Transverse colon (tissue), 4 donors: ENCODE measurements at regions not wholly inside any gene's neighbourhood (a gene's known extent, or its start where the extent isn't known, plus 50 kb on each side); places are given as distances from the start of the nearest gene placed in this dataset.

ENCODE experiments used
- DNase-seq: peaks from one replicate; pipeline ENCODE4 v3.0.0-alpha.2; 2019
- H3K27ac ChIP-seq, 4 donors: fragments of 200-600 bp; sonication (generic); 2 replicates each; pipeline ENCODE4 v1.5.1; 2016 to 2018; ENCODE audit warnings: inconsistent platforms in 4 of 4
- H3K27me3 ChIP-seq: fragments of 200-600 bp; sonication (generic); 2 replicates; pipeline ENCODE4 v1.5.1; 2017; ENCODE audit warnings: inconsistent platforms
- H3K36me3 ChIP-seq, 4 donors: fragments of 200-600 bp; sonication (generic); 2 replicates each; pipeline ENCODE4 v1.5.1; 2017 to 2019; ENCODE audit warnings: inconsistent platforms in 4 of 4
- H3K4me1 ChIP-seq, 4 donors: fragments of 200-600 bp; sonication (generic); 2 replicates each; pipeline ENCODE4 v1.5.1; 2017 to 2020; ENCODE audit warnings: inconsistent platforms in 4 of 4
- H3K4me3 ChIP-seq, 4 donors: fragments of 200-600 bp; sonication (generic); 1 replicate in 1 of 4; 2 replicates in 3 of 4; pipeline versions ENCODE4 v1.5.1 to v1.6.1; 2017 to 2019; ENCODE audit warnings: inconsistent platforms in 4 of 4
- H3K9me3 ChIP-seq, 2 donors: fragments of 200-600 bp; sonication (generic); 2 replicates each; pipeline ENCODE4 v1.5.1; 2017 to 2019; ENCODE audit warnings: inconsistent platforms in 2 of 2
- EP300 ChIP-seq: sonication (generic); formaldehyde crosslinking; IDR thresholded peaks from one replicate; pipeline ENCODE4 v1.6.1; 2017; ENCODE audit warnings: antibody characterized with exemption, low read depth
- POLR2A ChIP-seq: fragments of 450-650 bp; IDR thresholded peaks from one replicate; pipeline ENCODE4 v1.6.1; 2016; ENCODE audit warnings: antibody characterized with exemption, mild to moderate bottlenecking, moderate library complexity
- POLR2AphosphoS5 ChIP-seq, 3 donors: sonication (generic); formaldehyde crosslinking; IDR thresholded peaks; one replicate each; pipeline ENCODE4 v1.6.1; 2016; ENCODE audit warnings: antibody characterized with exemption in 3 of 3
- WGBS, 2 donors: methylation state at CpG; one replicate each; pipeline ENCODE4 v1.1.5; 2018; ENCODE audit warnings: low coverage in 1 of 2; 5-methylcytosine and 5-hydroxymethylcytosine counted together
- in situ Hi-C, 4 donors: fragments of 200-750 bp; cut with MboI; loops; one replicate each; pipeline versions ENCODE4 v1.15.0 to v1.15.1; 2017; ENCODE audit warnings: low sequenced_read_pairs in 3 of 4, low pct_ligation_motif_present in 1 of 4, low pct_unique_long_range_greater_than_20kb in 1 of 4
- intact Hi-C: fragments of 100-400 bp; cut with DNase I; formaldehyde crosslinking; loops from one replicate; pipeline ENCODE4 v1.15.1; 2023; ENCODE audit warnings: low total_unique reads
- TF ChIP-seq, protein P1 (sequence below), 5 experiments: fragments of 200-600 bp in 3 of 5; fragments of 450-650 bp in 2 of 5; sonication (generic) in 3 of 5; IDR thresholded peaks; 1 replicate in 2 of 5; 2 replicates in 3 of 5; pipeline ENCODE4 v1.5.1; 2016 to 2017; ENCODE audit warnings: antibody characterized with exemption in 5 of 5, inconsistent platforms in 3 of 5, mild to moderate bottlenecking in 2 of 5, moderate library complexity in 1 of 5

GRCh38 chr1:200266871-200267270 is 143.0 kb downstream of the ZNF281 start:
- no peaks in the 10 kb centered on the region for H3K4me1 ChIP-seq
- intact Hi-C loops (no loop called here), in situ Hi-C loops (no loop called here)
- no peak for TF ChIP-seq POLR2AphosphoS5 (IDR thresholded peaks at IDR 0.05)
- TF ChIP-seq POLR2A = no peak
- TF ChIP-seq EP300 = no peak
- TF ChIP-seq, protein P1, sequence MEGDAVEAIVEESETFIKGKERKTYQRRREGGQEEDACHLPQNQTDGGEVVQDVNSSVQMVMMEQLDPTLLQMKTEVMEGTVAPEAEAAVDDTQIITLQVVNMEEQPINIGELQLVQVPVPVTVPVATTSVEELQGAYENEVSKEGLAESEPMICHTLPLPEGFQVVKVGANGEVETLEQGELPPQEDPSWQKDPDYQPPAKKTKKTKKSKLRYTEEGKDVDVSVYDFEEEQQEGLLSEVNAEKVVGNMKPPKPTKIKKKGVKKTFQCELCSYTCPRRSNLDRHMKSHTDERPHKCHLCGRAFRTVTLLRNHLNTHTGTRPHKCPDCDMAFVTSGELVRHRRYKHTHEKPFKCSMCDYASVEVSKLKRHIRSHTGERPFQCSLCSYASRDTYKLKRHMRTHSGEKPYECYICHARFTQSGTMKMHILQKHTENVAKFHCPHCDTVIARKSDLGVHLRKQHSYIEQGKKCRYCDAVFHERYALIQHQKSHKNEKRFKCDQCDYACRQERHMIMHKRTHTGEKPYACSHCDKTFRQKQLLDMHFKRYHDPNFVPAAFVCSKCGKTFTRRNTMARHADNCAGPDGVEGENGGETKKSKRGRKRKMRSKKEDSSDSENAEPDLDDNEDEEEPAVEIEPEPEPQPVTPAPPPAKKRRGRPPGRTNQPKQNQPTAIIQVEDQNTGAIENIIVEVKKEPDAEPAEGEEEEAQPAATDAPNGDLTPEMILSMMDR (IDR thresholded peaks at IDR 0.05) = no peak
- no peak overlapping the region for H3K4me3 ChIP-seq
- H3K9me3 ChIP-seq = no peaks in the 10 kb centered on the region
- H3K27ac ChIP-seq = no peak overlapping the region
- H3K27me3 ChIP-seq = no peaks in the 10 kb centered on the region
- no peaks in the 10 kb centered on the region for H3K36me3 ChIP-seq
- no peak for DNase-seq
- WGBS, 2 donors = 76 to 85% methylated on average over 3 of the region's 3 CpGs

DNA sequence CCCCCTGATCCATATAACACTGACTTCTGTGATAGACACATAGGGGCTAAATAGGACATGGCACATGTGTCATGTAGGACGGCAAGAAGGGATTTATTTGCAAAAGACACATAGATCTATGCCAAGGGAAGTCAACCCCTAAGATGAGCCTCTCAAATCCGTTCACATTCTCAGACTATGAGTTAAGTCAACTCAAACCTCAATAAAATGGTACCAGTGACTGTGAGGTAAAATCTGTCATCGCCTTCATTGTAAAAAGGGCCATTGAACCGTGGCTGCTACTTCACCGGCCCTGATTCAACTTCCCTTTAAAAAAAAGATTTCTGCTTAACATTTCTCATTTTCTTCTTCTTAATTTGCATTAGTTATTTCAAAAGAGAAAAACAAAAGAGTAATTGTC is 144.0 kb downstream of the ZNF281 start:
- no peaks in the 10 kb centered on the region for H3K36me3 ChIP-seq
- no peaks in the 10 kb centered on the region for H3K4me1 ChIP-seq
- in situ Hi-C loops = no loop called here
- H3K9me3 ChIP-seq = no peaks in the 10 kb centered on the region
- TF ChIP-seq, protein P1 (IDR thresholded peaks at IDR 0.05) = no peak
- TF ChIP-seq POLR2A = no peak
- TF ChIP-seq POLR2AphosphoS5 (IDR thresholded peaks at IDR 0.05) = no peak
- TF ChIP-seq EP300 = no peak
- no peaks in the 10 kb centered on the region for H3K27me3 ChIP-seq
- WGBS, 2 donors = 87 to 98% methylated on average over 5 of the region's 5 CpGs
- no peak for DNase-seq
- intact Hi-C loops = no loop called here
- no peak overlapping the region for H3K27ac ChIP-seq
- no peak overlapping the region for H3K4me3 ChIP-seq

- WGBS, 2 donors = 88 to 93% methylated on average over 1 of the region's 1 CpG
- Histone ChIP-seq H3K9me3 (no peaks in the 10 kb centered on the region), H3K27me3 (no peaks in the 10 kb centered on the region), H3K36me3 (no peaks in the 10 kb centered on the region), H3K4me3 (no peak overlapping the region), H3K4me1 (no peaks in the 10 kb centered on the region), H3K27ac (no peak overlapping the region)
- no peak for DNase-seq
- in situ Hi-C loops = no loop called here
- intact Hi-C loops = no loop called here
- no peak for TF ChIP-seq POLR2A
- no peak for TF ChIP-seq POLR2AphosphoS5 (IDR thresholded peaks at IDR 0.05)
- no peak for TF ChIP-seq EP300
- TF ChIP-seq, protein P1 (IDR thresholded peaks at IDR 0.05) = no peak
These were observed 144.7 kb downstream of the ZNF281 start for GRCh38 chr1:200265104-200265503.

GRCh38 chr1:200263203-200263602 is 146.6 kb downstream of the ZNF281 start:
- Histone ChIP-seq H3K27me3 (no peaks in the 10 kb centered on the region), H3K36me3 (no peaks in the 10 kb centered on the region), H3K9me3 (no peaks in the 10 kb centered on the region), H3K4me1 (no peaks in the 10 kb centered on the region), H3K4me3 (no peak overlapping the region), H3K27ac (no peak overlapping the region)
- in situ Hi-C loops = no loop called here
- WGBS, 2 donors = 92 to 100% methylated on average over 1 to 3 of the region's 3 CpGs
- no peak for TF ChIP-seq POLR2AphosphoS5 (IDR thresholded peaks at IDR 0.05)
- TF ChIP-seq, protein P1 (IDR thresholded peaks at IDR 0.05) = no peak
- TF ChIP-seq POLR2A = no peak
- TF ChIP-seq EP300 = no peak
- no peak for DNase-seq
- intact Hi-C loops = no loop called here
